ENCODE measurements at regions not wholly inside any gene's neighbourhood (a gene's known extent, or its start where the extent isn't known, plus 50 kb on each side); places are given as distances from the start of the nearest gene placed in this dataset.
"Not testable (repeated sequence)": the region's sequence is repeated elsewhere in the genome, so short reads cannot be mapped to it uniquely, and the experiment has no call there.

DNA sequence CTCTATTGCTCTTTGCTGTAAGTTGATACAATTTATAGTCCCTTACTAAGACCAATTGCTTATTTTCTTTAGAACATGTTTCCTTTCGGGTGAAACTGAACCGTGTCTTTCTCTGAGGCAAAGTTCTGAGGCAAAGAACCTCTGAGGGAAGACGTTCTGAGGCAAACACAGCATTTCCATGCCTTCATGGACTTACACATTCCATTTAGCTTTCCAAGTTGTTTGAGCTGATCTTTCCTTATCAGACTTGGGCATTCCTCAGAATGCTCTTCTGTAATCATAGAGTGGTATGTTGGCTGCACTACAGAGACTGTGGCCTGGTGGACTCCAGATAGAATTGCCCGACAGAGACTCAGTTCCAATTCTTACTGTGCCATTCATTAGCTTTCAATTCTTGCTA, 579.1 kb downstream of the KCTD12 start:
- no peak for DNase-seq (ENCODE audit: low read depth)
- TF ChIP-seq, protein P1, sequence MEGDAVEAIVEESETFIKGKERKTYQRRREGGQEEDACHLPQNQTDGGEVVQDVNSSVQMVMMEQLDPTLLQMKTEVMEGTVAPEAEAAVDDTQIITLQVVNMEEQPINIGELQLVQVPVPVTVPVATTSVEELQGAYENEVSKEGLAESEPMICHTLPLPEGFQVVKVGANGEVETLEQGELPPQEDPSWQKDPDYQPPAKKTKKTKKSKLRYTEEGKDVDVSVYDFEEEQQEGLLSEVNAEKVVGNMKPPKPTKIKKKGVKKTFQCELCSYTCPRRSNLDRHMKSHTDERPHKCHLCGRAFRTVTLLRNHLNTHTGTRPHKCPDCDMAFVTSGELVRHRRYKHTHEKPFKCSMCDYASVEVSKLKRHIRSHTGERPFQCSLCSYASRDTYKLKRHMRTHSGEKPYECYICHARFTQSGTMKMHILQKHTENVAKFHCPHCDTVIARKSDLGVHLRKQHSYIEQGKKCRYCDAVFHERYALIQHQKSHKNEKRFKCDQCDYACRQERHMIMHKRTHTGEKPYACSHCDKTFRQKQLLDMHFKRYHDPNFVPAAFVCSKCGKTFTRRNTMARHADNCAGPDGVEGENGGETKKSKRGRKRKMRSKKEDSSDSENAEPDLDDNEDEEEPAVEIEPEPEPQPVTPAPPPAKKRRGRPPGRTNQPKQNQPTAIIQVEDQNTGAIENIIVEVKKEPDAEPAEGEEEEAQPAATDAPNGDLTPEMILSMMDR (IDR thresholded peaks at IDR 0.05; ENCODE audit: control insufficient read depth, insufficient read depth, low read depth, low read length, missing control alignments) = no peak
- no peak overlapping the region for H3K4me3 ChIP-seq (ENCODE audit: control insufficient read depth, low read depth, low read length)

DNA sequence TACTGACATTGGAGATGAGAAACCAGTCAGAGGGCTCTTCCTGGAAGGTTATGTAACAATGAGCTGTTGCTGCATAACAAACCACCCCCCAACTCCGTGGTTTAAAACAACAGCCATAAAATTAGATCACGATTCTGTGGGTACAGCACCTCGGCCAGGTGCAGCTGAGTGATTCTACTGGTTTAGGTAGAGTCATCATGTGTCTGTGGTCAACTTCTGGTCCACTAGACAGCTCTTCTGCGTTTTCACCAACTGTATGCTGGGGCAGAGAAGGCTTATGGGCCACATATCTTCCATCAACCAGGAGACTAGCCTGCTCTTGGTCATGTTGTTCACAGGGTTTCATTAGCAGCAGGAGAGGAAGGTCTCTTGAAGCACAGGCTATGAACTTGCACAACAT, 585.5 kb downstream of the KCTD12 start:
- TF ChIP-seq, protein P1 (IDR thresholded peaks at IDR 0.05; ENCODE audit: control insufficient read depth, insufficient read depth, low read depth, low read length, missing control alignments) = no peak
- DNase-seq (ENCODE audit: low read depth) = no peak
- H3K4me3 ChIP-seq (ENCODE audit: control insufficient read depth, low read depth, low read length) = no peak overlapping the region

GRCh38 chr13:76297331-76297730, 588.9 kb downstream of the KCTD12 start:
- no peak overlapping the region for H3K4me3 ChIP-seq (ENCODE audit: control insufficient read depth, low read depth, low read length)
- no peak for DNase-seq (ENCODE audit: low read depth)
- TF ChIP-seq, protein P1 (IDR thresholded peaks at IDR 0.05; ENCODE audit: control insufficient read depth, insufficient read depth, low read depth, low read length, missing control alignments) = no peak

- no peak overlapping the region for H3K4me3 ChIP-seq (ENCODE audit: control insufficient read depth, low read depth, low read length)
- TF ChIP-seq, protein P1 (IDR thresholded peaks at IDR 0.05; ENCODE audit: control insufficient read depth, insufficient read depth, low read depth, low read length, missing control alignments) = no peak
- DNase-seq (ENCODE audit: low read depth) = no peak
Measured at GRCh38 chr13:76296751-76297150, 589.5 kb downstream of the KCTD12 start.

DNA sequence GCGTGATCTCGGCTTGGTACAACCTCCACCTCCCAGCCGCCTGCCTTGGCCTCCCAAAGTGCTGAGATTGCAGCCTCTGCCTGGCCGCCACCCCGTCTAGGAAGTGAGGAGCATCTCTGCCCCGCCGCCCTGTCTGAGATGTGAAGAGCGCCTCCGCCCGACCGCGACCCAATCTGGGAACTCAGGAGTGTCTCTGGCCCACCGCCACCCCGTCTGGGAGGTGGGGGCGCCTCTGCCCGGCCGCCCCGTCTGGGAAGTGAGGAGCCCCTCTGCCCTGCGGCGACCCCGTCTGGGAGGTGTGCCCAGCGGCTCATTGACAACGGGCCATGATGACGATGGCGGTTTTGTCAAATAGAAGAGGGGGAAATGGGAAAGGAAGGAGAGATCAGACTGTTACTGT, 591.2 kb downstream of the KCTD12 start:
- DNase-seq (ENCODE audit: low read depth); H3K4me3 ChIP-seq (ENCODE audit: control insufficient read depth, low read depth, low read length): not testable (repeated sequence)

GRCh38 chr13:76293751-76294150, 592.5 kb downstream of the KCTD12 start:
- DNase-seq (ENCODE audit: low read depth) = no peak
- no peak overlapping the region for H3K4me3 ChIP-seq (ENCODE audit: control insufficient read depth, low read depth, low read length)
- TF ChIP-seq, protein P1 (IDR thresholded peaks at IDR 0.05; ENCODE audit: control insufficient read depth, insufficient read depth, low read depth, low read length, missing control alignments) = no peak

GRCh38 chr13:76293346-76293745, 592.9 kb downstream of the KCTD12 start:
- TF ChIP-seq, protein P1 (IDR thresholded peaks at IDR 0.05; ENCODE audit: control insufficient read depth, insufficient read depth, low read depth, low read length, missing control alignments) = no peak
- DNase-seq (ENCODE audit: low read depth) = peak; percentile 41
- H3K4me3 ChIP-seq (ENCODE audit: control insufficient read depth, low read depth, low read length) = no peak overlapping the region

Data from AG09309 (cell line).